ENCODE measurements at regions not wholly inside any gene's neighbourhood (a gene's known extent, or its start where the extent isn't known, plus 50 kb on each side); places are given as distances from the start of the nearest gene placed in this dataset.

GRCh38 chr6:90424580-90424979 lies 127.9 kb upstream of the BACH2 start:
- H3K27me3 Mint-ChIP-seq = no peaks in the 10 kb centered on the region
- ATAC-seq (ENCODE audit: low read depth) = no peak
- Histone ChIP-seq H3K4me2 (replicated peaks; ENCODE audit: low read depth, low read length, poor library complexity, severe bottlenecking) (peak overlapping the region; percentile 75), H3K9ac (ENCODE audit: low read length) (no peak overlapping the region), H3K36me3 (replicated peaks in 1 of 2; ENCODE audit: control extremely low read depth in 1 of 2, control insufficient read depth in 1 of 2, extremely low read depth in 1 of 2, insufficient read depth in 2 of 2, low read length in 1 of 2) (no peaks in the 10 kb centered on the region), H3K4me3 (ENCODE audit: control extremely low read depth in 1 of 5, extremely low read depth in 1 of 5, insufficient read depth in 1 of 5, low read depth in 2 of 5, low read length in 4 of 5) (peak overlapping the region in 1 of 5 experiments; percentile 54), H3K9me3 (ENCODE audit: control extremely low read depth in 1 of 3, control insufficient read depth in 2 of 3, insufficient read depth in 1 of 3, low read length in 2 of 3) (peaks cover 0 to 11% (median under 1%) of the 10 kb centered on the region in 3 donors), H3K27me3 (replicated peaks in 1 of 4; ENCODE audit: control extremely low read depth in 1 of 4, control insufficient read depth in 3 of 4, insufficient read depth in 4 of 4, low read length in 3 of 4) (no peaks in the 10 kb centered on the region), H4K20me1 (ENCODE audit: control insufficient read depth, insufficient read depth, low read length, poor library complexity, severe bottlenecking) (no peaks in the 10 kb centered on the region), H2AFZ (ENCODE audit: insufficient read depth, low read depth, low read length, poor library complexity, severe bottlenecking) (peak overlapping the region; percentile 76), H3K4me1 (ENCODE audit: control insufficient read depth in 2 of 2, insufficient read depth in 2 of 2, low read length in 2 of 2) (peaks cover 12 to 14% of the 10 kb centered on the region in 2 donors), H3K27ac (ENCODE audit: low read length in 2 of 2) (peak overlapping the region in 1 of 2 donors; percentile 78), H3K79me2 (ENCODE audit: control insufficient read depth, insufficient read depth, low read length) (peaks cover 4% of the 10 kb centered on the region)
- H3K27ac Mint-ChIP-seq = no peak overlapping the region
- H3K9me3 Mint-ChIP-seq (ENCODE audit: insufficient read depth) = peaks cover 7% of the 10 kb centered on the region
- ChIA-PET CTCF (interaction anchor here (0.5 to 2.9 kb wide), 5 partner anchors 32 to 480 kb away, joined by 3 to 11 read pairs (median 3); no protein-coding TSS in a partner anchor), POLR2A (interaction anchor here (0.6 kb wide), 1 partner anchor 30 kb away, joined by 3 read pairs; no protein-coding TSS in a partner anchor)
- DNase-seq = no peak
- no peak for TF ChIP-seq EZH2 (IDR thresholded peaks at IDR 0.05; ENCODE audit: borderline replicate concordance, insufficient read depth, low read depth, low read length, poor library complexity, severe bottlenecking)
- no peak for TF ChIP-seq CTCF (IDR thresholded peaks at IDR 0.05)
- intact Hi-C loops (cut with micrococcal nuclease) = no loop called here
- H3K4me3 Mint-ChIP-seq = peak overlapping the region; percentile 10
- peaks cover 17% of the 10 kb centered on the region for H3K4me1 Mint-ChIP-seq

DNA sequence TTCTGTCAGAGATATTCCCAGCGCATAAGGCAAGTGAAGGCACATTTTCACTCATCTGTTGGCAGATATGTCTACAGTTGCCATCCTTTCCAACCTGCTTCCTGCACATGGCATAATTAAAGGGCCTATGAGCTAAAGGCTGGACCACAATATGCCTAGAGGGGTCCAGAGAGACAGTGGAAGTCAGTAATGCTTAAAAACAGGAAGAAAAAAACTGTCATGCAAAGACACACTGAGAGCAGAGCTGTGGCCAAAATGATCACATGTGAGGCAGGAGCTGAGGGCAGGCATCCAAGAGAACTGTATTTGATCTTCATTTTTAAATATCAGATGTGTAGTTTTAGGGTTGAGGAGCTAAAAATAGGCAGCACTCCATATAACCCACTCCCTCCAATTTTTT lies 125.0 kb upstream of the BACH2 start:
- Mint-ChIP-seq H3K4me1 (peaks cover 17% of the 10 kb centered on the region), H3K9me3 (ENCODE audit: insufficient read depth) (no peaks in the 10 kb centered on the region), H3K4me3 (no peak overlapping the region), H3K27me3 (no peaks in the 10 kb centered on the region), H3K27ac (no peak overlapping the region)
- H3K27ac ChIP-seq (ENCODE audit: low read length in 2 of 2) = no peak overlapping the region
- H3K4me2 ChIP-seq (replicated peaks; ENCODE audit: low read depth, low read length, poor library complexity, severe bottlenecking) = no peak overlapping the region
- H3K4me1 ChIP-seq (ENCODE audit: control insufficient read depth in 2 of 2, insufficient read depth in 2 of 2, low read length in 2 of 2) = peaks cover 12 to 14% of the 10 kb centered on the region in 2 donors
- H3K36me3 ChIP-seq (replicated peaks in 1 of 2; ENCODE audit: control extremely low read depth in 1 of 2, control insufficient read depth in 1 of 2, extremely low read depth in 1 of 2, insufficient read depth in 2 of 2, low read length in 1 of 2) = no peaks in the 10 kb centered on the region
- ATAC-seq (ENCODE audit: low read depth) (no peak), DNase-seq (no peak)
- WGBS (ENCODE audit: insufficient coverage) = no CpG with 5 or more reads among the region's 1 CpG
- H3K27me3 ChIP-seq (replicated peaks in 1 of 4; ENCODE audit: control extremely low read depth in 1 of 4, control insufficient read depth in 3 of 4, insufficient read depth in 4 of 4, low read length in 3 of 4) = no peaks in the 10 kb centered on the region
- no peaks in the 10 kb centered on the region for H4K20me1 ChIP-seq (ENCODE audit: control insufficient read depth, insufficient read depth, low read length, poor library complexity, severe bottlenecking)
- intact Hi-C loops (cut with micrococcal nuclease) = no loop called here
- H3K79me2 ChIP-seq (ENCODE audit: control insufficient read depth, insufficient read depth, low read length) = peaks cover 4% of the 10 kb centered on the region
- TF ChIP-seq CTCF (IDR thresholded peaks at IDR 0.05) (no peak), EZH2 (IDR thresholded peaks at IDR 0.05; ENCODE audit: borderline replicate concordance, insufficient read depth, low read depth, low read length, poor library complexity, severe bottlenecking) (no peak)
- CTCF ChIA-PET = interaction anchor here (0.7 to 0.8 kb wide), 2 partner anchors 19 to 28 kb away, joined by 3 read pairs; no protein-coding TSS in a partner anchor
- POLR2A ChIA-PET = no interaction called here
- H3K9ac ChIP-seq (ENCODE audit: low read length) = no peak overlapping the region
- H3K4me3 ChIP-seq (ENCODE audit: control extremely low read depth in 1 of 5, extremely low read depth in 1 of 5, insufficient read depth in 1 of 5, low read depth in 2 of 5, low read length in 4 of 5) = no peak overlapping the region
- no peak overlapping the region for H2AFZ ChIP-seq (ENCODE audit: insufficient read depth, low read depth, low read length, poor library complexity, severe bottlenecking)
- H3K9me3 ChIP-seq (ENCODE audit: control extremely low read depth in 1 of 3, control insufficient read depth in 2 of 3, insufficient read depth in 1 of 3, low read length in 2 of 3) = no peaks in the 10 kb centered on the region

Measured in B cell (primary cell).